GM13977 (cell line): ENCODE measurements at regions not wholly inside any gene's neighbourhood (a gene's known extent, or its start where the extent isn't known, plus 50 kb on each side); places are given as distances from the start of the nearest gene placed in this dataset.

Experiments
- DNase-seq: peaks from one replicate; pipeline ENCODE4 v3.0.0; 2012; ENCODE audit warnings: low spot score
- in situ Hi-C: fragments of 300-500 bp; cut with MboI; formaldehyde crosslinking; loops from one replicate; pipeline ENCODE4 v1.12.0; 2022; ENCODE audit warnings: low sequenced_read_pairs, low pct_unique_long_range_greater_than_20kb, mixed read lengths, inconsistent platforms; ENCODE audit not compliant: unreplicated experiment
- TF ChIP-seq, protein P1 (sequence below): IDR thresholded peaks from 2 replicates; pipeline ENCODE4 v1.5.1; 2012; ENCODE audit warnings: mild to moderate bottlenecking, control low read depth; ENCODE audit not compliant: insufficient read depth; ENCODE audit errors: extremely low read depth, missing control alignments

- TF ChIP-seq, protein P1, sequence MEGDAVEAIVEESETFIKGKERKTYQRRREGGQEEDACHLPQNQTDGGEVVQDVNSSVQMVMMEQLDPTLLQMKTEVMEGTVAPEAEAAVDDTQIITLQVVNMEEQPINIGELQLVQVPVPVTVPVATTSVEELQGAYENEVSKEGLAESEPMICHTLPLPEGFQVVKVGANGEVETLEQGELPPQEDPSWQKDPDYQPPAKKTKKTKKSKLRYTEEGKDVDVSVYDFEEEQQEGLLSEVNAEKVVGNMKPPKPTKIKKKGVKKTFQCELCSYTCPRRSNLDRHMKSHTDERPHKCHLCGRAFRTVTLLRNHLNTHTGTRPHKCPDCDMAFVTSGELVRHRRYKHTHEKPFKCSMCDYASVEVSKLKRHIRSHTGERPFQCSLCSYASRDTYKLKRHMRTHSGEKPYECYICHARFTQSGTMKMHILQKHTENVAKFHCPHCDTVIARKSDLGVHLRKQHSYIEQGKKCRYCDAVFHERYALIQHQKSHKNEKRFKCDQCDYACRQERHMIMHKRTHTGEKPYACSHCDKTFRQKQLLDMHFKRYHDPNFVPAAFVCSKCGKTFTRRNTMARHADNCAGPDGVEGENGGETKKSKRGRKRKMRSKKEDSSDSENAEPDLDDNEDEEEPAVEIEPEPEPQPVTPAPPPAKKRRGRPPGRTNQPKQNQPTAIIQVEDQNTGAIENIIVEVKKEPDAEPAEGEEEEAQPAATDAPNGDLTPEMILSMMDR: no peak
- in situ Hi-C loops: no loop called here
- no peak for DNase-seq
Measured at GRCh38 chr3:41102750-41103149, 96.6 kb upstream of the CTNNB1 start.

DNA sequence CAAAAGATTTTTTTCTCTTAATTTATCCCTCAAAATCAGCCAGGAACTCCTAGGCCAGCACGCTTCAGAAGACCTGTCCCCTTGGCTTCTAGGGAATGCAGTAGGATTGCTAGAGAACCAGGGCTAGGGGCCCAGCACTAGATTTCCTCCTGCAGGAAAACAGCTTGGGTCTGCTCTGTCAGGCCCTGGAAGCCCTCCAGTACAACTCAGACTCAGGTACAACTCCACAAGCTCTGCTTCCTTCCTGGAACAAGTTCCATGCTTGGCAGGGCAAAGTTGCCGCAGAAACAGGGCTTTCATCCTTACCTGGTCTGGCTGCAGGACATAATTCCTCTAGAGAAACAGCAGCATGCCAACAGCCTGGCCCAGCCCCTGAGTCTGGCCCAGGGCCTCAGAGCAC lies 96.1 kb upstream of the CTNNB1 start:
- in situ Hi-C loops: no loop called here
- TF ChIP-seq, protein P1: no peak
- no peak for DNase-seq

GRCh38 chr3:41104147-41104546 lies 95.2 kb upstream of the CTNNB1 start:
- DNase-seq: no peak
- TF ChIP-seq, protein P1: no peak
- in situ Hi-C loops: no loop called here

- TF ChIP-seq, protein P1: no peak
- in situ Hi-C loops: no loop called here
- no peak for DNase-seq
Measured at GRCh38 chr3:41106691-41107090, 92.6 kb upstream of the CTNNB1 start.

DNA sequence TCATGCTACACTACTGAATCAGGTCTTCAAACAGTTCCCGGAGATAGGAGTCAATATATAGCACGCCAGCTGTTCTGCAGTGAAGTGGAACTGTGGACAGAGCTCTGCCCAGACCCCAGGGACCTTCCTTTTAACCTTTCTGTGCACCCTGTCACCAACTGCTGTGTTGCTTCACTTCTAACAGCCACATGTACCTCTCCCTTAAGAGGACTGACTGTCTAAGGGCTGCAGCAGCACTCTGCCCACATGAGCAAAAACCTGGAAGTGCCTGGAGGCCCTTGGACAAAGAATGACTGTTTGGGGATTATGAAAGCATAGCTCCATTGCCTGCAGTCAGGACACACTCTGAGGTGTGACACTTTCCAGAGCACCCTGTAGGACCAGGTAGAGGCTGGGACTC lies 88.3 kb upstream of the CTNNB1 start:
- no peak for DNase-seq
- TF ChIP-seq, protein P1: no peak
- in situ Hi-C loops: no loop called here

- in situ Hi-C loops: no loop called here
- TF ChIP-seq, protein P1: no peak
- DNase-seq: no peak
Measured at GRCh38 chr3:41112466-41112865, 86.8 kb upstream of the CTNNB1 start.

DNA sequence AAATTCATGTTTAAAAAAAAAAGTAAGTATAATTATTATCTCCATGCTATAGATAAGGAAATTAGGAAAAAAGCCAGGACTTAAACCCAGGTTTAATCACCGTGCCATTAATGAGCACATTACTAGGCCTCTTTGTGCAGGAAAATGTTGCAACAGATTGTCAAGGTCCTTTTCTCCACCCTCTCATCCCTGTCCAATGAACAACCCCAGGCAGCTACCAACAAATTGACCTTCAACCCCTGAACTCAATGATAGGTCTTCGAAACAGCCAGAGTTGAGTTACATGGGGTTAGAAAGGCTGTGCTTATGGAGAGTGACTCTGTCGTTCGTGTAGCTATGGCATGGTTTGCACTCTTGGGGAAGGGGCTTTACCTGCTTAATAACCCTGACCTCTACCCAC lies 84.2 kb upstream of the CTNNB1 start:
- TF ChIP-seq, protein P1: no peak
- no peak for DNase-seq
- in situ Hi-C loops: no loop called here
